K562 (cell line): ENCODE measurements at regions not wholly inside any gene's neighbourhood (a gene's known extent, or its start where the extent isn't known, plus 50 kb on each side); places are given as distances from the start of the nearest gene placed in this dataset.

Experiments
- FOXK1 ChIP-seq: sonication (generic); formaldehyde crosslinking; IDR thresholded peaks from 2 replicates; pipeline ENCODE4 v1.8.0; 2022; ENCODE audit warnings: missing genetic modification reagents, mild to moderate bottlenecking, borderline replicate concordance
- GABPB1 ChIP-seq: sonication (generic); formaldehyde crosslinking; IDR thresholded peaks from 2 replicates; pipeline ENCODE4 v1.8.0; 2022; ENCODE audit warnings: mild to moderate bottlenecking, missing genetic modification reagents
- HNRNPLL ChIP-seq: fragments of 200-400 bp; formaldehyde crosslinking; IDR thresholded peaks from 2 replicates; pipeline ENCODE4 v1.6.1; 2017; ENCODE audit warnings: low read length, low read depth, mild to moderate bottlenecking; ENCODE audit not compliant: poor library complexity, severe bottlenecking
- RFX5 ChIP-seq: IDR thresholded peaks from 2 replicates; pipeline ENCODE4 v1.6.1; 2011; ENCODE audit warnings: low read depth, mild to moderate bottlenecking, improper control_type of control experiment, low read length
- ZNF274 ChIP-seq: IDR thresholded peaks from 2 replicates; pipeline ENCODE4 v1.6.1; 2011; ENCODE audit warnings: low read depth, mild to moderate bottlenecking, low read length, moderate library complexity, borderline replicate concordance
- TF ChIP-seq, protein P1 (sequence below), 3 experiments: IDR thresholded peaks in 2 of 3; conservative IDR thresholded peaks in 1 of 3; 2 replicates each; pipeline ENCODE4 v1.5.1; 2011 to 2012; ENCODE audit warnings: low read length in 3 of 3, mild to moderate bottlenecking in 3 of 3, control low read depth in 2 of 3, improper control_type of control experiment in 1 of 3, inconsistent platforms in 1 of 3, low read depth in 1 of 3, mixed read lengths in 1 of 3, moderate library complexity in 1 of 3; ENCODE audit not compliant: insufficient read depth in 2 of 3
- TF ChIP-seq, protein P2 (sequence below): fragments of 250-450 bp; sonication (Bioruptor Pico); IDR thresholded peaks from 2 replicates; pipeline ENCODE4 v1.8.0; 2022; ENCODE audit warnings: inconsistent platforms, mild to moderate bottlenecking, moderate library complexity, borderline replicate concordance

DNA sequence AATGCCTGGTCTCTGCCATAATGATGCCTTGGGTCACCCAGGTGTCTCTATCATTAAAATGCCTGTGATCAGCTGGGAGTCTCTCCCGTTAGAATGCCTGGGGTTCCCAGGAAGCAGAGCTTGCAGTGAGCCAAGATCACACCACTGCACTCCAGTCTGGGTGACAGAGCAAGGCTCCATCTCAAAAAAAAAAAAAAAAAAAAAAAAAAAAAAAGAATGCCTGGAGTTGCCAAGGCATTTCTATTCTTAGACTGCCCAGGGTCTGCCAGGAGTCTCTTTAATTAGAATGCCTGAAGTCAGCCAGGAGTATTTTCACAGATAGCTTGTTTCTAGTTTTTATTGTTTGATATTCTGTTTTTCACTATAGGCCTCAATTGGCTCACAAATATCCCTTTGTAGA lies 1552.5 kb downstream of the UQCRFS1 start:
- TF ChIP-seq ZNF274 (no peak), GABPB1 (CRISPR knock-in tag) (no peak), HNRNPLL (no peak), FOXK1 (CRISPR knock-in tag) (no peak), RFX5 (no peak)
- TF ChIP-seq, protein P1, sequence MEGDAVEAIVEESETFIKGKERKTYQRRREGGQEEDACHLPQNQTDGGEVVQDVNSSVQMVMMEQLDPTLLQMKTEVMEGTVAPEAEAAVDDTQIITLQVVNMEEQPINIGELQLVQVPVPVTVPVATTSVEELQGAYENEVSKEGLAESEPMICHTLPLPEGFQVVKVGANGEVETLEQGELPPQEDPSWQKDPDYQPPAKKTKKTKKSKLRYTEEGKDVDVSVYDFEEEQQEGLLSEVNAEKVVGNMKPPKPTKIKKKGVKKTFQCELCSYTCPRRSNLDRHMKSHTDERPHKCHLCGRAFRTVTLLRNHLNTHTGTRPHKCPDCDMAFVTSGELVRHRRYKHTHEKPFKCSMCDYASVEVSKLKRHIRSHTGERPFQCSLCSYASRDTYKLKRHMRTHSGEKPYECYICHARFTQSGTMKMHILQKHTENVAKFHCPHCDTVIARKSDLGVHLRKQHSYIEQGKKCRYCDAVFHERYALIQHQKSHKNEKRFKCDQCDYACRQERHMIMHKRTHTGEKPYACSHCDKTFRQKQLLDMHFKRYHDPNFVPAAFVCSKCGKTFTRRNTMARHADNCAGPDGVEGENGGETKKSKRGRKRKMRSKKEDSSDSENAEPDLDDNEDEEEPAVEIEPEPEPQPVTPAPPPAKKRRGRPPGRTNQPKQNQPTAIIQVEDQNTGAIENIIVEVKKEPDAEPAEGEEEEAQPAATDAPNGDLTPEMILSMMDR (IDR thresholded peaks at IDR 0.05 in 2 of 3, conservative IDR thresholded peaks at IDR 0.05 in 1 of 3; ENCODE audit: insufficient read depth in 2 of 3, low read depth in 1 of 3, low read length in 3 of 3): no peak
- TF ChIP-seq, protein P2, sequence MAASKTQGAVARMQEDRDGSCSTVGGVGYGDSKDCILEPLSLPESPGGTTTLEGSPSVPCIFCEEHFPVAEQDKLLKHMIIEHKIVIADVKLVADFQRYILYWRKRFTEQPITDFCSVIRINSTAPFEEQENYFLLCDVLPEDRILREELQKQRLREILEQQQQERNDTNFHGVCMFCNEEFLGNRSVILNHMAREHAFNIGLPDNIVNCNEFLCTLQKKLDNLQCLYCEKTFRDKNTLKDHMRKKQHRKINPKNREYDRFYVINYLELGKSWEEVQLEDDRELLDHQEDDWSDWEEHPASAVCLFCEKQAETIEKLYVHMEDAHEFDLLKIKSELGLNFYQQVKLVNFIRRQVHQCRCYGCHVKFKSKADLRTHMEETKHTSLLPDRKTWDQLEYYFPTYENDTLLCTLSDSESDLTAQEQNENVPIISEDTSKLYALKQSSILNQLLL (CRISPR knock-in tag): no peak
